Retinal pigment epithelial cell (primary cell): ENCODE measurements at regions not wholly inside any gene's neighbourhood (a gene's known extent, or its start where the extent isn't known, plus 50 kb on each side); places are given as distances from the start of the nearest gene placed in this dataset.
"Not testable (repeated sequence)": the region's sequence is repeated elsewhere in the genome, so short reads cannot be mapped to it uniquely, and the experiment has no call there.

Experiments
- DNase-seq: peaks from one replicate; pipeline ENCODE4 v3.0.0-alpha.2; 2010; ENCODE audit warnings: low read depth
- H3K4me3 ChIP-seq: 2 replicates; pipeline ENCODE4 v1.5.1; 2011; ENCODE audit warnings: mild to moderate bottlenecking, low read length, control low read depth, moderate library complexity
- CTCF ChIP-seq: conservative IDR thresholded peaks from 2 replicates; pipeline ENCODE4 v1.5.1; 2011; ENCODE audit warnings: low read depth, low read length, control low read depth, inconsistent platforms

DNA sequence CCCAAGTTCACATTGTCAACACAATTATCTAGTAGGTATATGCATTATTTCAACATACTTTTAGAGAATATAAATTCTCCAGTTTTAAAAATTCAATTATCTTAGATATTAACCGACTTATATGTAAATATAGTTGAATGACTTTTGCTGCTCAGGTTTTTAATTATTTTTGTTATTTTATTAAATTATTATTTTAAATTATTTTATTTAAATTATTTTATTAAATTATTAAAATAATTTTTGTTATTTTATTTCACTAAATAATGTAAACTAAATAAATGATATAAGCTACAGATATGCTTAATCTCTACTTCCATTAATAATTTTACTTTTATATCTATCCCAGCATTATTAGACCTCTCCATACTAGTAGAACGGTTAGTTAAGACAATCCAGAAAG lies 544.3 kb upstream of the ARRDC3 start:
- TF ChIP-seq CTCF = no peak
- no peak for DNase-seq
- H3K4me3 ChIP-seq = no peak overlapping the region

DNA sequence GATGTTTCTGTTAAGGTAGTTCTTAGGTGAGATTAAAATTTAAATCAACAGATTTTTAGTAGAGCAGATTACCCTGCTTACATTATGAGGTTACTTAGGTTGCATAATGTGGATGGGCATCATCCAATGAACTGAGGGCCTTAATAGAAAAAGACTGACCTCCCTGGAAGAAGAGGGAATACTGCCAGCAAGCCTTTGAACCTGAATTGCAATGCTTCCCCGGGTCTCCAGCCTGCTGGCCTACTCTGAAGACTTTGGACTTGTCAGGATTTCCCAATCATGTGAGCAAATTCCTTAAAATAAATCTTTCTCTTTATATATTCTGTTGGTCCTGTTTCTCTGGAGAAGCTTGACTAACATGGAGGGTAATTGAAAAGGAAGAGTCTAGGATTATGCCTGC lies 542.1 kb upstream of the ARRDC3 start:
- H3K4me3 ChIP-seq = no peak overlapping the region
- no peak for DNase-seq
- TF ChIP-seq CTCF = no peak

DNA sequence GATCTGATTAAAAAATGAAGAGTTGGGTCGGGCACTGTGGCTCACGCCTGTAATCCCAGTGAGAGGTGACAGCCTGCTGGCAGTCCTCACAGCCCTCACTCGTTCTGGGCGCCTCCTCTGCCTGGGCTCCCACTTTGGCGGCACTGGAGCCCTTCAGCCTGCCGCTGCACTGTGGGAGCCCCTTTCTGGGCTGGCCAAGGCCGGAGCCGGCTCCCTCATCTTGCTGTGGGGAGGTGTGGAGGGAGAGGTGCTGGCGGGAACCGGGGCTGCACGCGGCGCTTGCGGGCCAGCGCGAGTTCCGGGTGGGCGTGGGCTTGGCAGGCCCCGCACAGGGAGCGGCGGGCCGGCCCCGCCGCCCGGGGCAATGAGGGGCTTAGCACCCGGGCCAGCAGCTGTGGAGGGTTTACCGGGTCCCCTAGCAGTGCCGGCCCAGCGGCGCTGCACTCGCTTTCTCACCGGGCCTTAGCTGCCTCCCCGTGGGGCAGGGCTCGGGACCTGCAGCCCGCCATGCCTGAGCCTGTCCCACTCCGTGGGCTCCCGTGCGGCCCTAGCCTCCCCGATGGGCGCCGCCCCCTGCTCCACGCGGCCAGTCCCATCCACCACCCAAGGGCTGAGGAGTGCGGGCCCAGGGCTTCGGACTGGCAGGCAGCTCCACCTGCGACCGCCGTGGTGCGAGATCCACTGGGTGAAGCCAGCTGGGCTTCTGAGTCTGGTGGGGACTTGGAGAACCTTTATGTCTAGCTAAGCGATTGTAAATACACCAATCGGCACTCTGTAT lies 534.1 kb upstream of the ARRDC3 start:
- not testable (repeated sequence) for H3K4me3 ChIP-seq, DNase-seq

DNA sequence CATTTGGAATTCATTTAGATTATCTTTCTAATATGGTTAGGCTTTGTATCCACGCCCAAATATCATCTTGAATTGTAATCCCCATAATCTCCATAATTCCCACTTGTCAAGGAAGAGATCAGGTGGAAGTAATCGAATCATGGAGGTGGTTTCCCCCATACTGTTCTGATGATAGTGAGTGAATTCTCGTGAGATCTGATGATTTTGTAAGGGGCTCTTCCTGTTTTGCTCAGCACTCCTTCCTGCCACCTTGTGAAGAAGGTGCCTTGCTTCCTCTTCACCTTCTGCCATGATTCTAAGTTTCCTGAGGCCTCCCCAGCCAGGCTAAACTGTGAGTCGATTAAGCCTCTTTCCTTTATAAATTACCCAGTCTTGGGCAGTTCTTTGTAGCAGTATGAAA lies 527.5 kb upstream of the ARRDC3 start:
- DNase-seq = no peak
- no peak for TF ChIP-seq CTCF
- H3K4me3 ChIP-seq = no peak overlapping the region

- DNase-seq = no peak
- no peak for TF ChIP-seq CTCF
- H3K4me3 ChIP-seq = no peak overlapping the region
Measured at GRCh38 chr5:91910247-91910646, 527.1 kb upstream of the ARRDC3 start.

DNA sequence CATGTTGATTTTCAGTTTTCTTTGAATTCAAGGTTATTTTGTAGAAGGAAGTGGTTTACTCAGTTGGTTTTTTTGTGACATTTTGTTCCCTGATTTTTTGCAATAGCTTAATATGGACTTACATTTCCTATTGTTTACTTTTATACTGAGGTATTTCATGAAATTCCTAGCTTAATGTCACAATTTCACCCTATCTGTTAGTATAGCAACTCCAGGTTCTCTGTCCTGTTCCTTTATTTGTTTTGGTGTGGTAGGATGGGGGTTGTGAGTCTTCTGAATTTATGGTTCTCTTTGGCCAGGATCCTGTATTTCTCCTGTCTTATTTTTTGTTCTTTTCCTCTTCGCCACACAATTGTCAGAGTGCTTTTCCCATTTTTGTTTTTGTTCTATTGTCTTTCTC lies 523.4 kb upstream of the ARRDC3 start:
- no peak for TF ChIP-seq CTCF
- no peak overlapping the region for H3K4me3 ChIP-seq
- DNase-seq = no peak

DNA sequence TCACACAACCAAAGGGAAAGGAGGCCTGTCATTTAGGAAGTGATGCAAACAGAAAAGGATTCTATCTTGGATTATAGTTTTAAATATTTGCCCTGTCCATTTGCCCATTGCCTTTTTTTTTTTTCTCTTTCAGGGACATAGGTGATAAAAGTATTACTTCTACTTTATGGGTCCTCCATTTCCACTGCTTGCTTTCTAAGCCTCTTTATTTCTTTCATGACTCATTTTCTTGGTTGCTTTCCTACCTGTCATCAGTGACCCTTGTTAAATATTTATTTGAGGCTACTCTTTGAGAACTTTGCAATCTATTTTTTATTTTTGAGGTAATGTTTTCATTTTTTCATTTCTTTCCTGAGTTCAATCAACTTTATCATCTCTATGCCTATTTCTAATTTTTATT lies 522.9 kb upstream of the ARRDC3 start:
- no peak for TF ChIP-seq CTCF
- no peak for DNase-seq
- no peak overlapping the region for H3K4me3 ChIP-seq
